Muscle of arm (tissue), 1 donor: ENCODE measurements at regions not wholly inside any gene's neighbourhood (a gene's known extent, or its start where the extent isn't known, plus 50 kb on each side); places are given as distances from the start of the nearest gene placed in this dataset.

ENCODE experiments used
- DNase-seq: peaks from one replicate; pipeline ENCODE4 v3.0.0-alpha.2; 2013

GRCh38 chr5:88364991-88365390 lies 96.3 kb upstream of the TMEM161B start:
- no peak for DNase-seq

DNA sequence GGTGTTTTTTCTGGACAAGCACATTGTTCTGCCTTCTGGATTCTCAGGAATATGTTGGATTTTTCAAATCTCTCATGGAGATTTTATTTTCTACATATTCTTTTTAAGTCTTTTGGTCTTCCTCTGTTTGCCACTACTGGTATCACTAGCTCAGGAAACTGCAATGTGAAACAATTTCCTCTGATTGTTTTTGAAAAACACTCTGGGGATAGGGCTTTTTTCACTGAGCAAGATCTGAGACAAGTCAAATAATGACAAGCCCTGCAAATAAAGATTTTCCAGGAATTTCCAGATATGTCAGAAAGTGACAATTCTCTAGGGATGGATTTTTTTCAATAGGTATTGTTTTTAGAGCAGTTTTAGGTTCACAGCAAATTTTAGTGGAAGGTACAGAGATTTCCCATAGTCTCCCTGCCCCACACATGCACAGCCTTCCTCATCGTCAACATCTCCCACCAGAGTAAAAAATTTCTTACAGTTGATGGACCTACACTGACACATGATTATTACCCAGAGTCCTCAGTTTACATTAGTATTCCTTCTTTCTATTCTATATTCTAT lies 86.9 kb upstream of the TMEM161B start:
- no peak for DNase-seq

- no peak for DNase-seq
These were observed 57.2 kb upstream of the TMEM161B start for GRCh38 chr5:88325868-88326267.

DNA sequence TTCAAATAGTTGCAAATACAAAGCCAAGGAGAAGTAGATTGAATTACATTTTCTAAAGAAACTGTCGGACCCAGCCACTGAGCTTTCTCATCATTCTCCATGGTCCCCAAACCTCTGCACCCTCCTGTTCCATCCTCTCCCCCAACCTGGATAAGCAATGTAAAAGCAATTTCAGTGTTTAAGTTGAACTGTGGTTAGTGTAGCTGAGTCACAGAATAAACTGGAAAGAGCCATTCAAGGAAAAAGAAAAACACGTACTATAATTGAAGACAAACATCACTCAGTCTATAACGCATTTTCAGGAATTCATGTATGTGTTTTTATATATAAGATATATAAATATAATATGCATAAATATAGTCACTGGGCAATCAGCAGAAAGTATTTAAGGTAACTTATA lies 54.1 kb upstream of the TMEM161B start:
- no peak for DNase-seq
